NCI-H1436 (cell line): ENCODE measurements at regions not wholly inside any gene's neighbourhood (a gene's known extent, or its start where the extent isn't known, plus 50 kb on each side); places are given as distances from the start of the nearest gene placed in this dataset.
"Not testable (repeated sequence)": the region's sequence is repeated elsewhere in the genome, so short reads cannot be mapped to it uniquely, and the experiment has no call there.

Experiments used
- DNase-seq: peaks from one replicate; lab custom pipeline; 2025; lab: John Stamatoyannopoulos, UW

DNA sequence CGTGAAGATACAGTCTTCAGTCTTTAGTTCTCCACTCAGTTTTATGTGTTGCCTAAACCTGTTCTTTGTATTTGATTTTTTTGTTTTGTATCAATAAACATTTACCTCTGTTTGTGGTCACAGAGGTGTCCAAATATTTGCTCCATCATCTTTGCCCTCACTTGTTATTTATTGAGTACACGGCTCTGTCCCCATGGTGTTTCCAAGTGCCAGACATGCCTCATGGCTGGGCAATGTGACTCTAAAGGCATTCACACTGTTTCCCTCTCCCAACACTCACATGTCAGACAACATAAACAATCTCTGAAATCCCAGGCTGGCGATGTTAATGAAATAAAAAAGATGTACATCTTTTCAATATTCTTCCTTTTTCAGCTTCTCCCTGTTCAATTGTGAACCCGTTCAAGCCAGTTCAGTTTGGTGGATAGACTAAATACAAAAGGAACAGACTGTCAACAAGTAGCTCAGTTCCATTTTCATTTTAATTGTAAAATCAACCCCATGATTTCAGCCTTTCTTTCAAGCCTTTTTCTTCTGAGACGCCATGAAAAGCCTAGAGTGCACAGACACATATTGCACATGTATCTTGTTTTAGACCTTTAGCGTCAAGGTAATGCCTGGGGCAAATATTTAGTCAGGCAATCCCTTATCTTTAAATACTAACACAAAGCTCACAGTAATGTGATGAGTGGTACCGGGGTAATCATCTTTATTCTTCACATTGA, 680.7 kb downstream of the GALC start:
- peak; percentile 22 for DNase-seq

DNA sequence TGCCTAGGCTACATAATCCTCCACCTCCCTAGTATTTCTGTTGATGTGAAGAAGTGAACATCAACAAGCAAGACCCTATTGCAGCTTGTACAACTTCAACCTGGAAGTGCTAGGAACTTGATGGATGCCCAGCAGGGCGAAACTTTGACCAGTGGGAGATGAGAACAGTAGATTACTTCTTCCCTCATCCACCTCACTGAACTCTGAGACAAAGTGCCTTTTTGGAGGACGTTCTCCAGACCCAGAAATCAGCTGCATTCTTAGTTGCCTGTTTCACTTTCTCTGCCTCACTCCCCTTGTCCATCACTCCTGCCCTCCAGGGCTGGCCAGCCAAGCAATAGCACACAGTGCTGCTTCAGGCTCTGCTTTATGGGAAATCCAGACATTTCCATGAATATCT, 683.4 kb downstream of the GALC start:
- no peak for DNase-seq

DNA sequence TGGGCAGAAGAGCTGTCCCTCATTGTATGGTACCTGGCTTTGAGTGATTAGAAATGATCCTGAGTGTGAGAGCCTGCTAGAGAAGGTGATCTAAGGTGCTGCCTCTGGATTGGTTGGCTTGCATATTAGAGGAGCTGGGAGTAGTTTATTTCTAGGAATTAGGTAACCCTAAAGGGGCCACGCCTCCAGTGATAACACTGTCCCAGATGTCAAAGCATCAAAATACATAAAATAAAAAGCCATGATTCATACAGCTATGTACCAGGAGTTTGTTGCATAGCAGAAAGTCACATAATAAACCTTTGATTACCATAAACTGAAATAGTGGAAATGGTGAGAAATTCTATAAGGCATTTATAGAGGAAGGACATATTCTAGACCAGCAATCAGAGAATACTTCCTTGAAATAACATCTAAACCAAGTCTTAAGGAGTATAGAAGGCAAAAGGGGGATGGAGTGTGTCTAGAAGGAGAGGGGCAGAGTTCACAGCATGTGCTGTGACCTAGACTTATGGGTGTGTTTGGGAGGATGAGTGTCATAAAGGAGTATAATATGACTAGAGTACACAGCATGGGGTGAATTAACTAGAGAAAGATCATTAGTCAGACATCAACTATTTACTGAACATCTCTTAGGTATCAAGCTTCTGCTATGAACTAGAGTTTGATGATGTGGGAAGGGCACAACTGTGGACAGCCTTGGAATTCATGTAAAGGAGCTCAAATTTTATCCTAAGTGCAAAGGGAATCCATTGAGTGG, 686.4 kb downstream of the GALC start:
- no peak for DNase-seq

DNA sequence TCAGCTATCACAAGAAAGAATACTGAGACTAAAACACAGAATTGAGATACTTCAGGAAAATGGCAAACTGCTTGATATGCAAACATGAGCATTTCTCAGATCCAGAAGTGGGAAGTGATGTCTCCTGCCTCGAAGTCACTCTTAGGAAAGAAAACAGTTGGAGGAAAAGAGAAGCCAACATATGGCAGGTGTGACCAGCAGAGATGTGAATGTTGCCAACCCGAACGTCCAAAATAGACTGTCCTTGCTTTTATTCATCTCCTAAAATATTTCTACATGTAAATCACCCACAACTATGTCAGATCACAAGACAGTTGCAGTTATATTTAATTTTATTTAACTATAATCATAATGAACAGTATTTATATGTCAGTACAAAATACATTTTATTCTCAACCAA, 687.6 kb downstream of the GALC start:
- DNase-seq: no peak

DNA sequence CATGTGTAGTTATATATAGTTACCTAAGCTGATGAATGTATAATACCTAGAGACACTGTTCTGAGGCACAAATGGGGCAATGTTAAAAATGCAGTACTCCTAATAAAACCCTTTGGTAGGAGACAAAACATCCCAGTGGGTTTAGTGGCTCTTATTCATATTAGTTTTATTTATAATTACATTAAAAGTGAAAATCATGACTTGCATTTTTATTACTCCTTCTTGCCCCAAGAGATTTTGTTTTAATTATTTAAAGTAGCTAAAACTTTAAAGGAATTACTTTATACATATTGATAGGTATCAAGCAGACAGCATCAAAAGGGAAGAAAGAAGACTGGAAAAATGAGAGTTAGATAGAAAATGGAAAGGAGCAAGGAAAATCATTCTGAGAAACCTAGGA, 688.6 kb downstream of the GALC start:
- DNase-seq: no peak

DNA sequence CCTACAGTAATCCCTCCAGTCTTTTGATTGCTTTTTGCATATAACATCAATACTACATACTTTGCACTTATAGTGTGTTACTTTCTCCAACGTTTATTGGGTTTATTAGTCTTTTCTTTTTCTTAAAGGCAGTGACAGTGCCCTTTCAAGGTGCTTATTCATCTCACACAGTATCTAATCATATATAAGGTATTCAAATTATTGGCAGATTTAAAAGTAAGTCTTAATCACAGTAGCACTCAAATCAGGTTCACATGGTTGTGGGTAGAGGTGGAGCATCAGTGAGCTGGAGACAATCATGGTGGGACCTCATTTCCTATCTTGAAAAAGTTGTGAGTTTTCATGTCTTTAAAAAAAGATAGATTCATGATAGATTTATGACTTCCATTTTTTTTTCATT, 706.2 kb downstream of the GALC start:
- no peak for DNase-seq

DNA sequence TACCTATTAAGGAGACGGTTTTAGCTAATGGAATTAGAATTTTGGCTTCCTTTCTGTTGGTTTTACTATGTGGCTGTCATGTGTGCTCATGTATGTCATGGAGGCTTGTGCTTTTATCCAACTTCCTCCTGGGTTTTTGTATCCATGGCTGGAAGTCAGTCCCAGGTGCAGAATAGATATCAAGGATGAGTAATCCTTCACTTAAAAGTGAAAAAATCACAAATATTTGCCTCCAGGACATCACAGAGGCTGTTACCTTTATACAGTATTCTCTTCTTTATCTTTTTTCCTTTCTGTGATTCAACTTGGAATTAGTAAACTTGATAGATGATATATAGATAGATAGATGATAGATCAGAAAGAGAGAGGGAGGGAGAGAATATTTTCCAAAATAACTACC, 706.8 kb downstream of the GALC start:
- no peak for DNase-seq

DNA sequence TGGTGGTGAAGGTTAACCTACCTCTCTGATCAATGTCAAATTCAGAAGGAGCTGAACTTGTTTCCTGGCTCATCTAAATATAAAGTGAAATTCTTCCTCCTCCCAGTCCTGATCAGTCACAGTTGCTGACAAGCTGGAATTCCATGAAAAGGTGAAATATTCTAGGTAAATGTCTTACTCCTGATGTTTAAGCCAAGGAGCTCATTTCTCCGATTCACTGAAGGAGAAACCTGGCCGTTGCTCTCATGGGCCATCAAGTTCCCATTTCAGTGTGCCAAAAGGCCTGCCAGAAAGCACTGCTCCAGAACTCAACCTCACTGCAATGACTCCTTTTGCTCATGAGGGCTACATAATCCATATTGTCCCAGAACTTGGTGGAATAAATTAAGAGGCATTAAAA, 707.5 kb downstream of the GALC start:
- no peak for DNase-seq

DNA sequence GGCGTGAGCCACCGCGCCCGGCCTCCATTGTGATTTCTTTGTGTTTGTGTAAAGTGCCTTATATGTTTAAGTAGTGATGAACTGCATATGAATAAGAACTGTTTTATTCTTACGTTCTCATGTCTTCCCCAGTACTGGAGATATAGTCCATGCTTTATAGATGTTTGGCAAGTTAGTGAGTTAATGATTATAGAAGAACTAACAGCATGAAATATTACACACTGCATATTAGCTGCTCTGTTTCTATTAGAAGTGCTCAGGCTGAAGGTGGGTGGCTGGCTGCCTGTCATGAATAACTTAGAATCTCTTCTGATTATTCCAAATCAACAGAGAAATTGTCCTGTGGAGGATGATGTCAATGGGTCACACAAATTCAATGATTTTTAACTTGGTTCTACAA, 709.4 kb downstream of the GALC start:
- DNase-seq: no peak

DNA sequence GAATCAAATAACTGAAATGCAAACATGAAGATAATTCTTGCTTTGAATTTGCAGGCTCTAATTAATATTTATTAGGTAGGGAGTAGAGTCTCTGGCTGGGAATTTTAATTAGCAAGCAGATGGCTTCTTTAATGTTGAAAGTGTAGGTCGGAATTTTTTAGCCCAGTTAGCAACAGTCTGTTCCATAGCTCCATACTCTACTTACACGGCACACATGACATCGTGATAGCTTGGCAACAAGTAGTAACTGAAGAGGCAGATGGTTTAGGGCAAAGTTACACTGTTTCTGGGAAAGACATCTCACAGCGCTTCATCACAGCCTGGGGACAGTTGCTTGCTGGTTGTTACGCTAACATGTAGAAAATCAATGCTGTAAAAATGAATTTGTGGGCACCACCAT, 710.7 kb downstream of the GALC start:
- DNase-seq: no peak

DNA sequence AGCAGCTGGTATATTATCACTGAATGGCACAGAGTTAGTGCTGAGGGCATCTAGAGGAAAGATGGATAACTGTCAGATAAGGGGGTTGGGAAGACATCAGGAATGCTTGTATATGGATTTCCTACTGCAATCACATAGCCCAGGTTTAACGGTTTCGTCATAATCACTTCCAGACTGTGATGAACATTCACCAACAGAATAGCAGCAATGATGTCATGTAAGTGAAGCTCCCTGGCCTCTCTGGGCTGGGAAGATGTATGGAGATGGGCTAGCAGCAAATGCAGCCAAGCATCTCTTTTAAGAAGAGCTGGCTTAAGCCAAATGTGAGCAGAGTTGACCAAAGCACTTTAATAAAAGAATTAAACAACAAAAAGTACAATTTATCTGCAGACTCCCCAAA, 714.6 kb downstream of the GALC start:
- no peak for DNase-seq

DNA sequence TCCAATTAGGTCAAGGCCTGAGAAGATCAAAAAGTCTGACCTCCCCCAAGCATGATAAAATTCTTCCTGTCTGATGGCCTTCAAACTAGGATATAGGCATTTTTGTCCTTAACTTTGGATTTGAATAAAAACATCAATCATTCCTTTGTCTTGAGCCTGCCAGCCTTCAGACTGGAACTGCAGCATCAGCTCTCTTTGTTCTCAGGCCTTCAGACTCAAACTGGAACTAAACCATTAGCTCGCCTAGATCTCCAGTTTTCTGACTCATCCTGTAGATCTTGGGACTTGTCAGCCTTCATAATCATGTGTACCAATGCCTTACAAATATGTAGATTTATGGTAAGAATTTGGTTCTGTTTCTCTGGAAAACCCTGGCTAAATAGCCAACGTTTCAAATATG, 721.7 kb downstream of the GALC start:
- no peak for DNase-seq

DNA sequence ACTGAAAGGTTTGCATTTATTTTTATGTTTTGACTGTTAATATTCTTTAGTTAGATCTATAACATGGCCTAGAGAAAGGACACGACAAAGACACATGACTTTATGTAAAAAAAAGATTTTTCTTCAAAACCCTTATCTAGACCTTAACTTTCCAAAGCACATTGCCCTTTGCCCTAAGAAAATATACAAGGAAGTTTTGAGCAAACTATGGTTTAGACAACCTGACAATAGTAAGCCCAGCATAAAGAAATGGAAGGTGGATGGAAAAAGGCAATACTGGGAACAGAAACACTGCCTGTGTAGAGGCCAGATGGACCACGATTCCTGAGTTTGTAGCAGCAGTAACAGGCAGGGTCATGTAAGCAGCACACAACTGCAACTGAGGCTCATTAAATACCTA, 724.0 kb downstream of the GALC start:
- DNase-seq: no peak

DNA sequence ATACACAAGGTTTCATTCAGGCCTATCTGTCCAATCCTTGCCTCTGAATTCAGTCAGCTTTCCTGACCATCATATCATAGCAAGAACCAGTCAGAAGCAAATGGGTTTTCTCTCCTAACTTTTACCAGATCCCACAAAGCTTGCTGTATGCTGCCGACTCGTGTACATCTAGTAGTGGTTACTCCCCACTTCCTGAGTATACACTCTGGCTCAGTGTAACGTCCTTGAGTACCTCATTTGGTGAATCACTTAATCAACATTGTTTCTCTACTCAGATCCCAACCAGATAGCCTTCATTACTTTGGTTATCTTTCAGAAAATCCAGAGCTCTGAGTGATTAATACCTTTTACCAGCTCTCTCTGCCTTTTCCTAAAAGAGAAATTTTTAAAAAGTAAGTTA, 728.2 kb downstream of the GALC start:
- DNase-seq: no peak

DNA sequence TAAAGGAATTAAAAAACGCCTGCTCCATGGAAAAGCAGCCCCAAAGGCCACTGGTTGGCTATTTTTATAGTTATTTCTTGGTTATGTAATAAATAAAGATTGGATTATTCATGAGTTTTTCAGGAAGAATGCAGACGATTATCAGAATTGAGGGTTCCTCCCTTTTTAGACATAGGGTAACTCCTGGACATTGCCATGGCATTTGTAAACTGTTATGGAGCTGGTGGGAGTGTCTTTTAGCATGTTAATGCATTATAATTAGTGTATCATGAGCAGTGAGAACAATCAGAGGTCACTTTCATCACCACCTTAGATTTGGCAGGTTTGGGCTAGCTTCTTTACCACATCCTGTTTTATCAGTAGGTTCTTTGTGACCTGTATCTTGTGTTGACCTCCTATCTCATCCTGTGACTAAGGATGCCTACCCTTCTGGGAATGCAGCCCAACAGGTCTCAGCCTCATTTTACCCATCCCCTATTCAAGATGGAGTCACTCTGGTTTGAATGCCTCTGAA, 728.7 kb downstream of the GALC start:
- no peak for DNase-seq

DNA sequence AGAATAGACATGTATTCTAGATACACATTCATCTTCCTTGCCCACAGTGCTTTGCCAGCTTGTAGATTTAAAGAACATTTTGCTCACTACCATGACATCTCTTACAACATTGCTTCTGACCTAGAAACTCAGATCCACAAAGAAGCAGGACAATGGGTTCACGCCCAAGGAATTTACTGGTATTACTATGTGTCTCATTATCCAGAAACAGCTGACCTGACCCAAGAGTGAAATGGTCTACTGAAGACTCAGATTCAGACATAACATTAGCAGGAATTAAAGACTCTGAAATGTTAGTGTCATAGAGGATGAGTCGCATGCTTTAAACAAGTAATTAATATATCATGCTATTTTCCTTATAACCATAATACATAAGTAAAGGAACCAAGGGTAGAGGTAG, 731.4 kb downstream of the GALC start:
- DNase-seq: no peak

DNA sequence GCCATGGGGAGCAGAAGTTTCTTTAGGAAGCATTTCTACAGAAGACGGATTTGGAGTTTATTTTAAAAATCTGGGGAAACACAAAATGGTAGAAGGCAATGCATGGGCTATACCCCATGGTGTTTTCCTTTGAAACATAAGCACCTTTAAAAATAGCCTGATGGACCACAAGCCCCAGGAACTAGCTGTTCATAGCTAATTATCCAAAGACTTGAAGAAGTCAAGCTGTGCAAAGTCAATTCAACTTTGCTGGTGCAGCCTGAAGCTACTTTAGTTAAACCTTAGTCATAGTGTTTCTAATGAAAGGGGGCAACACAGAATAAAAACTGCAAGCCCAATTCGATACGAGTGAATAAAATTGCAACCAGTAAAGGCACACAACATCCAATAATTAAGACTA, 732.5 kb downstream of the GALC start:
- DNase-seq: no peak

DNA sequence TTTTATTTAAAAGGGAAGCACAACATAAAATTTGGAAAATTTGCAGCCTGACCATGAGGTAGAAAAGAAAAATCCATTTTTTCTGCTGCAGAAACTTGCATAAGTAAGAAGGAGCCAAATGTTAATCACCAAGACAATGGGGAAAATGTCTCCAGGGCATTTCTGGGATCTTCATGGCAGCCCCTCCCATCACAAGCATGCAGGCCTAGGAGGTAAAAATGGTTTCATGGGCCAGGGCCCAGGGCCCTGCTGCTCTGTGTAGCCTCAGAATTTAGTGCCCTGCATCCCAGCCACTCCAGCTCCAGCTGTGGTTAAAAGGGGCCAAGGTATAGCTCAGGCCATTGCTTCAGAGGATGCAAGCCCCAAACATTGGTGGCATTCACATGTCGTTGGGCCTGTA, 735.6 kb downstream of the GALC start:
- DNase-seq: no peak

DNA sequence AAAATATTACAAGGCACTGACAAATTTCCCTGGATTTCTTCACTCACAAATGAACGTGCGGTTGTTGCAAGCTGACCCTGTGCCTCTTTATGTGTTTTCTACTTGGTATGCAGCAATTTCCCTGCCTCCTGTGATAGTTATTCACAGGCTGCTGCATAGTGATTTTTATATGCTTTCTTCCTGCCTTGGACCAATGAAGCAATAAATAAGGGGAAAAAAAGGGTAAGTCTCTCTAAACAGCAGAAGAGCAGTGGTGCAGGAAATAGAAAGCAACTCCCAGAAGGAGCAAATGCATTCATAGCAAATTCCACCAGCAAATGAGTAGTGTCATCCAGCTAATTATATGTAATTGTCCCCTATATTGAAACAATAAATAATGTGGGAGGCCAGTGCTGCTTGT, 737.9 kb downstream of the GALC start:
- DNase-seq: no peak

DNA sequence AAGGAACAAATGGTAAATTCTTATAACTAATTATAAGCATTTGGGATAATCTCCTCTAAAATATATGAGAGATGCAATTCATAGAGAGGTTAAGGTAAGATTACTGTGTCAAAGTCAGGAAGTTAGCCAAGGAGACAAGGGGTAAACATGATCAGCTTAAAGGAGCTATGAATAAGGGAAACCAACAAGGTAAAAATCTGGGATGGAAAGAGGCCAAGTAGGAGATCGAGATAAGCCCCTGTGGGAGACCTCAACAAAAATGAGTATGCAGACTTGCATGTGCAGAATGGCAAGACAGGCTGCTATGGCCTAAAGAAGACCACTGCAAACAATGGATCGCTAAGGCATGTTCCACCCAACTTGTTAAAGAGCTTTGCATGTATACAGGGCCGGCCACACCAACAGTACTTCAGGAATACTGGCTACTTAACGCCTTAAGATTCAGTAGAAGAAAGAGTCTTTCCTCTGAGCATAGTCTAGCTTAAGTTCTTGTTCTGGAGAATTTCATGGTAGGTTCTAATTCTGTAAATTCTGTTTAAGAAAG, 738.6 kb downstream of the GALC start:
- no peak for DNase-seq

DNA sequence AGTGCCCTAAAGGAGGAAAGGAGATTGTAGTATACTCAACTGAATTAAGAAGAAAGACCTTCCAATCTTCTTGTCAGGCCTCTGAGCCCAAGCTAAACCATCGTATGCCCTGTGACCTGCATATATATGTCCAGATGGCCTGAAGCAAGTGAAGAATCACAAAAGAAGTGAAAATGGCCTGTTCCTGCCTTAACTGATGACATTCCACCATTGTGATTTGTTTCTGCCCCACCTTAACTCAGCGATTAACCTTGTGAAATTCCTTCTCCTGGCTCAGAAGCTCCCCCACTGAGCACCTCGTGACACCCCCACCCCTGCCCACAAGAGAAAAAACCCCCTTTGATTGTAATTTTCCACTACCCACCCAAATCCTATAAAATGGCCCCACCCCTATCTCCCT, 739.2 kb downstream of the GALC start:
- DNase-seq: not testable (repeated sequence)

DNA sequence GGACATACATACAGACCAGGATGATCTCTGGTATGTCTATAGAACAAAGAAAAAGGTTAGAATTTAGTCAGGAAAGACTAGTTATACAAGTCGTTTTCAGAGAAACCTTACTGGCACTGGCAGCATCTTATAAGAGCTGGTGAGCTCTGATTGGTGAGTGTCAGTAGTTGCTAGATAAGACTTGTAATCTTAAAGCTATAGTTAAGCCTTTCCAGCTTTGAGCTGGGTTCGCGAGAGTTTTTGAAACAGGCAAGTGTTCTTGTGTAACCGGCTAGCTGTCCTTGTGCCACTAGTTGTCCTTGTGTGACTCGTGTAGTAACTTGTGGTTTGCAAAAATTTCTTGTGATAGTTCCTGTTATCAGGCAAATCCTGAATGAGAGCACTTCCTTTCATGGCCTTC, 740.9 kb downstream of the GALC start:
- DNase-seq: no peak

DNA sequence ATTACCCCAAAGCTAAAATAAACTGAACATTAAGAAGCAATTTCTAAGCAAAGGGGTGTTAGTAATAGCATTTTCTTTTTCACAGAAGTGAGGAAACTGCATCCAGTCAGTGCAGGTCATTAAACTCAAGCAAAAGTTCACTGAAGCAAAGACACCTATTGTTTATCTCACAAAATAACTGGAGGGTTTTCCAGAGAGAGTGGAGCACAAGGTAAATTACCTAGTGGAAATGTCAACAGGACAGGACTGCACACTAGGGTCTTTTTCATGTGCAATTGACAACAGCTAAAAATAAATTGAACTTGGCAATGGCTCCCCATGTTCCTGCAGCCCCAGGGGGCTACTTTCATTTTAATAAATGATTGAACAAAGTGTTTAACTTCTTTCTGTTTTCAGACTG, 742.0 kb downstream of the GALC start:
- DNase-seq: peak; percentile 16
